ENCODE measurements at regions not wholly inside any gene's neighbourhood (a gene's known extent, or its start where the extent isn't known, plus 50 kb on each side); places are given as distances from the start of the nearest gene placed in this dataset.

DNA sequence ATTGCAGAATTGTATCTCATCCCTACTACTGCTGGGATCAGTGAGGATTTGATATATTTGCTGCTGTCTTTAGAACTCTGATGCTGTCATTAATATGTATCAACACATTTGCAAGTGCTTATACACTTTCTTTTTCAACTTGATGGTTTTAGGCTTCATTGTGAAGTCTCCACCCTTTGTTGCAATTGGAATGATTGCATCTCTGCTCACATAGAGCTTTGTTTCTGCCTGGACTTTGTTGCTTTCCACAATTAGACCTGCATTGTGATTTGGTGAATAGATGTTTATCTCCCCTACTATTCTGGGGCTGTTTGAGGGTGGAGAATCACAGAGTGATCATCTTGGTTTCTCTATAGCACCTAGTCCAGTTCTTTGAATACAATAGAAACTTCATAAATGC is 666.7 kb downstream of the EPM2A start:
- no peaks in the 10 kb centered on the region for H3K36me3 ChIP-seq (ENCODE audit: insufficient read depth)
- no peak overlapping the region for H3K27ac ChIP-seq (ENCODE audit: low read depth)
- DNase-seq (ENCODE audit: extremely low spot score): no peak
- H3K4me3 ChIP-seq (ENCODE audit: low read depth, low read length): no peak overlapping the region
- H3K4me1 ChIP-seq (ENCODE audit: insufficient read depth): no peaks in the 10 kb centered on the region

DNA sequence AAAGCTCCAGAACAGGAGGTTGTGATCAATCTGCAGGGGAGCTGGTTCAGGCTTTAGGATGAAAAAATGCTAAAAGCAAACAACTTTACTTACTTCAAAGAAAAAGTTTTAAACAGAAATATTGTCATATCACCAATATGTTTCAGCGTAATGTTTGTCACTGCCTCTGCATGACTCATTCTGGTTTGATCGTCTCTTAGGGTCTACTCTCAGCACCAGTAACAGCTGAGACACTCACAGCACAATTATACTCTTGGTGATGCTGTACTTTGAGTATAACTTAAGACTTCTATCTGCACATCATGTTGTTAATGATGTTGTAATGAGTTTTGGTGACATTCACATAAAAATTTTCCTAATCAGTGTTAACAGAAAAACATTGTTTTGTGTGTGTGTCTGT is 665.4 kb downstream of the EPM2A start:
- Histone ChIP-seq H3K4me3 (ENCODE audit: low read depth, low read length) (no peak overlapping the region), H3K27ac (ENCODE audit: low read depth) (no peak overlapping the region), H3K36me3 (ENCODE audit: insufficient read depth) (no peaks in the 10 kb centered on the region), H3K4me1 (ENCODE audit: insufficient read depth) (no peaks in the 10 kb centered on the region)
- 80% methylated on average over 2 of the region's 2 CpGs for WGBS
- no peak for DNase-seq (ENCODE audit: extremely low spot score)

DNA sequence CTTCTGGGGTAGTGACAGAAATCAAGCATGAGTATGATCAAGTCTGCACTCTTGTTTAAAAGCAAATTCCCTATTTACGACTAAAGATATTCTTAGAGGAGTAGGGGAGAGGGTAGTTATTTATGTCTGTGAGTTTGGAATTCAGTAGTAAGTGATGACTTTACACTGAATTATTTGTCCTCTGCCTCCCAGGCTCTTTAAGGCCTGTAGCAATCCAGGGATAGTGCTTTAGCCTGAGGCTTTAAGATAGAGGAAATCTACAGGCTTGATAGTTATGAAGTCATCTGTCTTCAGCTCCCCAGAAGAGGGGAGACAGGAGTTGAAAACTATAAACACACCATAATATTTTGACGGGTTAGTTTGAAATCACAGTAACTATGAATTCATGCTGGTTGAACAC is 664.5 kb downstream of the EPM2A start:
- no peaks in the 10 kb centered on the region for H3K4me1 ChIP-seq (ENCODE audit: insufficient read depth)
- H3K36me3 ChIP-seq (ENCODE audit: insufficient read depth): no peaks in the 10 kb centered on the region
- no peak for DNase-seq (ENCODE audit: extremely low spot score)
- WGBS: 34% methylated on average over 2 of the region's 2 CpGs
- no peak overlapping the region for H3K4me3 ChIP-seq (ENCODE audit: low read depth, low read length)
- H3K27ac ChIP-seq (ENCODE audit: low read depth): no peak overlapping the region

DNA sequence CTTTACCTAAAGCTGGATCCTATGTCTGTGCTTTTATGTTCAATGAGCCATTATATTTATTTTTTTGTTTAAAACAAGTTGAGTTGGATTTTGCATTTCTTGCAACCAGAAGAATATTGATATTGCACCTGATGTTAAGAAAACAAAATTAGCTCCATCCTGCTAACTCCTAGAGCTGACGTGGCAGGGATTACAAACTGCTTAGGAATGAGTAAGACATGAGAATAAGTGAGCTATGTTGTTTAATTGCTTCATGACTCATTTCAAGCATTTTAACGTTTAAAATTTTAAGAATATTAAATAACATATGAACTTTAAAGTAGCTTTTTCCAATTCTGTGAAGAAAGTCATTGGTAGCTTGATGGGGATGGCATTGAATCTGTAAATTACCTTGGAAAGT is 663.5 kb downstream of the EPM2A start:
- Histone ChIP-seq H3K36me3 (ENCODE audit: insufficient read depth) (no peaks in the 10 kb centered on the region), H3K27ac (ENCODE audit: low read depth) (no peak overlapping the region), H3K4me1 (ENCODE audit: insufficient read depth) (no peaks in the 10 kb centered on the region), H3K4me3 (ENCODE audit: low read depth, low read length) (no peak overlapping the region)
- 86% methylated on average over 2 of the region's 2 CpGs for WGBS
- no peak for DNase-seq (ENCODE audit: extremely low spot score)

DNA sequence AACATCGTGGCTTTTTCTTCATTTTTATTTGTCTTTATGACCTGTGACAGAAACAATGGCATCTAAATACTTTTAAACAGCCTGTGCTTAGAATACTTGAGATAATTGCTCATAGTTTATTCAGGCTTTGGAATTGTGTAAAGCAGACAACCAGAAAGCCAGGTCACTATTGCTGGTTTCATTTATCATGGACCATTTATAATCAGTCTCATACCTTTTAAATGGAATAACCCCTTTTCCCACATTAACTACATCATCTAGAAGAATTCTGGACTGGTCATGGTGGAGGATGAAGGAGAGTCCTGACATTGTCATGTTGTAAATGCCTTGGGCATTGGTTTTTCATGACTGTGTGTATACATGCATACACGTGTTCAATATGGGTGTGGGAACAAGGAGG is 661.5 kb downstream of the EPM2A start:
- Histone ChIP-seq H3K27ac (ENCODE audit: low read depth) (no peak overlapping the region), H3K4me1 (ENCODE audit: insufficient read depth) (no peaks in the 10 kb centered on the region), H3K4me3 (ENCODE audit: low read depth, low read length) (no peak overlapping the region), H3K36me3 (ENCODE audit: insufficient read depth) (no peaks in the 10 kb centered on the region)
- DNase-seq (ENCODE audit: extremely low spot score): no peak
- WGBS: 78% methylated on average over 2 of the region's 2 CpGs

DNA sequence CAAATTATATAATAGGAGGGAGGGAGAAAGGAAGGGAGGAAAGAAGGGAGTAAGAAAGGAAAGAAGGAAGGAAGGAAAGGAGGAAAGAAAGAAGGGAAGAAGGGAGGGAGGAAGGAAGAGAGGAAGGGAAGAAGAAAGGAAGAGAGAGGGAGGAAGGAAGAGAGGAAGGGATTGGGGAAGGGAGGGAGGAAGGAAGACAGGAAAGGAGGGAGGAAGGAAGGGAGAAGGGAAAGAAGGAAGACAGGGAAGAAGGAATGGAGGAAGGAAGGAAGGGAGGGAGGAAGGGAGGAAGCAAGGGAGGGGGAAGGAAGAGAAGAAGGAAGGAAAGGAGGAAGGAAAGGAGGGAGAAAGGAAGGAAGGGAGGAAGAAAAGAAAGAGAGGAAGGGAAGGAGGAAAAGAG is 660.5 kb downstream of the EPM2A start:
- H3K27ac ChIP-seq (ENCODE audit: low read depth): no peak overlapping the region
- H3K4me3 ChIP-seq (ENCODE audit: low read depth, low read length): no peak overlapping the region
- H3K4me1 ChIP-seq (ENCODE audit: insufficient read depth): no peaks in the 10 kb centered on the region
- no peaks in the 10 kb centered on the region for H3K36me3 ChIP-seq (ENCODE audit: insufficient read depth)
- DNase-seq (ENCODE audit: extremely low spot score): no peak

DNA sequence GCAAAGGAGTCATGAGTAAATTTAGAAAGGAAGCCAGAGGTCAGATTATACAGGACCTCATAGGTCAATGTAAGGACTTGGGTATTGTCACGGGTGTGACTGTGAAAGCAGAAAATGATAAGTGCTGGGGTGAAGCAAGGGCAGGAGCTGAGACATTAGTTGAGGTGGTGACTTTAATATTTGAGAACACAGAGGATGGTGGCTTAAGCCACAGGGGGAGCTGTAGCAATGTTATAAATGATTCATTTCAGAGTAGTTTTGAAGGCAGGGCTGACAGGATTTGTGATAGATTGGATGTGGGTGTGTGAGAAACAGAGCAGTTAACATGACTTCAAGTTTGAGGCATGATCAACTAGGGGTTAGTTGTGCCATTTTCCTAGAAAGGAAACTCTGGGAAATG is 659.9 kb downstream of the EPM2A start:
- no peak for DNase-seq (ENCODE audit: extremely low spot score)
- no peaks in the 10 kb centered on the region for H3K36me3 ChIP-seq (ENCODE audit: insufficient read depth)
- H3K4me1 ChIP-seq (ENCODE audit: insufficient read depth): no peaks in the 10 kb centered on the region
- H3K27ac ChIP-seq (ENCODE audit: low read depth): no peak overlapping the region
- 71% methylated on average over 1 of the region's 1 CpG for WGBS
- H3K4me3 ChIP-seq (ENCODE audit: low read depth, low read length): no peak overlapping the region

DNA sequence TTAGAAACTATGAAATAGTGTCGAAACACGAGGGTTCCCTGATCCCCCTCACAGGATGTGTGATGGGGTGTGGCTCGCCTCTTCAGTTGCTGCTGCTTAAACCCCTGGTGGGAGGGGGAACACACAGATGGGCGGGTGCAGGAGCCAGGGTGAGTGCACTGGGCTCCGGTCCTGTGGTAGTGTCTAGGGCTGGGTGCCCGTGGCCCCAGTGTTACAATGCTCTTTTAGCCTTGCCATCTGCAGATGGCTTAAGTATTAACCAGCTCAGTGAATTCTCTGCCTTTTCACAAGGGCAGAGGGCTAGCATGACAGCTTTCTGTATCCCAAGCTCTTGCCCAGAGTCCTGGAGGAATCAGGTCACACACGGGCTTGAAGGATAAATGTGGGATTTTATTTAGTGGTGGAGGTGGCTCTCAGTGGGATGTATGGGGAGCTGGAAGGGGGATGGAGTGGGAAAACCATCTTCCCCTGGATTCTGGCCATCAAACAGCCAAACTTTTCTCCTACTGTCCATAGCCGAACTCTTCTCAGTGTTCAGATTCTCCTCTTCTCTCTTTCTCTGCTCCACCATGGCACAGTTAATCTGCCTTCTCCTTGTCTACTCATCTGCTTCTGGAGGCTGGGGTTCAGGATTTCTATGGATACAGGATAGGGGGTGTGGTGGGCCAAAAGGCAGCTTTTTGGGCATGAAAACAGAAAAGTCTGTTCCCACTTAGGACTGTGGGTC is 659.0 kb downstream of the EPM2A start:
- Histone ChIP-seq H3K4me1 (ENCODE audit: insufficient read depth) (no peaks in the 10 kb centered on the region), H3K4me3 (ENCODE audit: low read depth, low read length) (no peak overlapping the region), H3K27ac (ENCODE audit: low read depth) (no peak overlapping the region), H3K36me3 (ENCODE audit: insufficient read depth) (no peaks in the 10 kb centered on the region)
- no peak for DNase-seq (ENCODE audit: extremely low spot score)
- WGBS: 92% methylated on average over 8 of the region's 8 CpGs

DNA sequence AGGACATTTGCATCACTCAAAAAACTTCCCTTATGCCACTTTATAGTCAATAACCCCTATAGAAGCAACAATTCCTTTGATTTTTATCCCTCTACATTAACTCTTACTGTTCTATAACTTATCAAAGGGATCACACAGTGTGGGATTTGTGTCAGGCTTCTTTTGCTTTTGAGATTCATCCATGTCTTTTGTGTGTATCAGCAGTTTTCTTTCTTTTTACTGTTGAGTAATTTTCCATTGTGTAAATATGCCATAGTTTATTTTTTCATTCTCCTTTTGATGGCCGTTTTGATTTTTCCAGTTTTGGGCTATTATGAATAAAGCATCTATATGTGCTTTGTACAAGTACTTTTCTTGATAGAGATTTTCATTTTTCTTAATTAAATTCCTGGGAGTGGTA is 657.9 kb downstream of the EPM2A start:
- H3K27ac ChIP-seq (ENCODE audit: low read depth): no peak overlapping the region
- 82% methylated on average over 1 of the region's 1 CpG for WGBS
- H3K4me3 ChIP-seq (ENCODE audit: low read depth, low read length): no peak overlapping the region

DNA sequence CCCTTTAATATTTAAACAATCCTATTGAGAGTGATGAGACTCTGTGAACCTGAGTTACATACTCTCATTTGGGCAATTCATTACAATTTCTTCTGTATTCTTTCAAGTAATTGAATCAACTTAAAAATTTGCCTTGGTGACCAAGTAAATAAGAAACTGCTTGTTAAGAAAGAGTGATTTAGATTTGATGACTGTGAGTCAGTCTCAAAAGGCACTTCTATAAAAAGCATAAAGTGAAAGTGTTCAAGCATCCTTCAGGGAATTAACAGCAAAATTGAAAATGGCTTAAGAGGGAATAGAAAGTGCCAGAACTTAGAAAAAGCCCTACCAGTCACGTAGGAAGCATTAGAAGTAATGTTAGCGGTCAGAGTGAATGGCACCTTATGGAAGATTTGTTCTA is 654.7 kb downstream of the EPM2A start:
- no peak overlapping the region for H3K4me3 ChIP-seq (ENCODE audit: low read depth, low read length)
- DNase-seq (ENCODE audit: extremely low spot score): no peak
- no peak overlapping the region for H3K27ac ChIP-seq (ENCODE audit: low read depth)
- H3K36me3 ChIP-seq (ENCODE audit: insufficient read depth): no peaks in the 10 kb centered on the region
- no peaks in the 10 kb centered on the region for H3K4me1 ChIP-seq (ENCODE audit: insufficient read depth)
- WGBS: 80% methylated on average over 2 of the region's 2 CpGs

More for the DNA sequence above, 657.9 kb downstream of the EPM2A start:
- Histone ChIP-seq H3K36me3 (ENCODE audit: insufficient read depth) (no peaks in the 10 kb centered on the region), H3K4me1 (ENCODE audit: insufficient read depth) (no peaks in the 10 kb centered on the region)
- DNase-seq (ENCODE audit: extremely low spot score): no peak

DNA sequence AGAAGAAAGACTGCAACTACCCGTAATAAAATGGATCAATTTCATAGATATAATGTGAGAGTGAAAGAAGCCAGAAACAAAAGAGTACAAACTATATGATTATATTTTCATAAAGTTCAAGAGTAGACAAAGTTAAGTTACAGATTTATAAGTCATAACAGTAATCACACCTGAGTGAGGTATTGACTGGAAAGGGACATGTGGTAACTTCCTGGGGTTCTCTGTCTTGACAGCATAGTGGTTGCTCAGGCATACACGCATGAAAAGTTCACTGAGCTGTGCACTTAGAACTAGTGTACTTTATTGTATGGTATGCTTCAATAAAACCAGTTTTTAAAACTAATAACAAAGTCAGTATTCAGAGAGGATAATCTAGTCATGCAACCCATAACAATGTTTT is 653.6 kb downstream of the EPM2A start:
- no peaks in the 10 kb centered on the region for H3K4me1 ChIP-seq (ENCODE audit: insufficient read depth)
- no peaks in the 10 kb centered on the region for H3K36me3 ChIP-seq (ENCODE audit: insufficient read depth)
- no peak overlapping the region for H3K27ac ChIP-seq (ENCODE audit: low read depth)
- no peak overlapping the region for H3K4me3 ChIP-seq (ENCODE audit: low read depth, low read length)
- 90% methylated on average over 2 of the region's 2 CpGs for WGBS
- DNase-seq (ENCODE audit: extremely low spot score): no peak

DNA sequence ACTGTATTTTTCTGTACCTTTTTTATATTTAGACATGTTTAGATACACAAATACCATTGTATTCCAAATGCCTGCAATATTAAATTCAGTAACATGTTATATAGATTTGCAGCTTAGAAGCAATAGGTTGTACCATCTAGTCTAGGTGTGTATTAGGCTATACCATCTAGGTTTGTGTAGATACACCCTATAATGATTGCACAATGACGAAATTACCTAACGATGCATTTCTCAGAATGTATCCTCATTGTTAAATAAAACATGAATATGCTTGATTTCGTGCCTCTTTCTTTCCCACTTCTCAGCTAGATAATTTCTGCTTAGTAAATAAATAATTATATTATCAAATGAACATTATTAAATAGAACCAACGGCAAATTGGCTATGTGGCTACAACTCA is 653.0 kb downstream of the EPM2A start:
- H3K4me3 ChIP-seq (ENCODE audit: low read depth, low read length): no peak overlapping the region
- no peak for DNase-seq (ENCODE audit: extremely low spot score)
- WGBS: 94% methylated on average over 4 of the region's 4 CpGs
- no peaks in the 10 kb centered on the region for H3K4me1 ChIP-seq (ENCODE audit: insufficient read depth)
- no peak overlapping the region for H3K27ac ChIP-seq (ENCODE audit: low read depth)
- no peaks in the 10 kb centered on the region for H3K36me3 ChIP-seq (ENCODE audit: insufficient read depth)

DNA sequence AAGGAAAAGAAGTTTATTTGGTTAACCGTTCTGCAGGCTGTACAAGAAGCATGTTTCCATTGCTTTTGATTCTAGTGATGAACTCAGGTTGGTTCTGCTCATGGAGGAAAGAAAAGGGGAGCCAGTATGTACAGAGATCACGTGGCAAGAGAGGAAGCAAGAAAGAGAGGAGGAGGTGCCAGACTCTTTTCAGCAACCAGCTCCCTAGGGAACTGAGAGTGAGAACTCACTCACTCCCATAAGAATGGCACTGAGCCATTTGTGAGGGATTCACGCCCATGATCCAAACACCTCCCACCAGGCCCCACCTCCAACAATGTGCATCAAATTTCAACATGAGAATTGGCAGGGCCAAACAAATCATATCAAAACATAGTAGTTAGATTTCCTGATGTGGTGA is 649.1 kb downstream of the EPM2A start:
- DNase-seq (ENCODE audit: extremely low spot score): no peak
- Histone ChIP-seq H3K36me3 (ENCODE audit: insufficient read depth) (no peaks in the 10 kb centered on the region), H3K27ac (ENCODE audit: low read depth) (no peak overlapping the region), H3K4me3 (ENCODE audit: low read depth, low read length) (no peak overlapping the region), H3K4me1 (ENCODE audit: insufficient read depth) (no peaks in the 10 kb centered on the region)
- 59% methylated on average over 3 of the region's 3 CpGs for WGBS

DNA sequence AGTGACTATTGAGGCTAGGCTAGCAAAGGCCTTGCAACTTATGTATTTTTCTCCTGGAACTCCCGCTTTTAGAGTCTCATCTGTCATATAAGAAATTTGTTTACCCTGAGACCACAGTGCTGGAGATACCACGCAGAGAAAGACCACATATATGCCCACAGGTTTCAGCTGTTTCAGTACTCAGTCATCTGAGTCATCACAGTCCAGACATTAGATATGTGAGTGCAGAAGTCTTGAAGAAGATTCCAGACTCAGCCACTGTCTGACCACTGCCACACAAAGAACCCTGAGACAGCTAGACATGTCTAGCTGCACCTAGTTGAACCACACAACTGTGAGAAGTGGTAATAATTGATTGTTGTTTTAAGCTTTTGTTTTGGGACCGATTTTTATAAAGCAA is 648.3 kb downstream of the EPM2A start:
- DNase-seq (ENCODE audit: extremely low spot score): no peak
- 85% methylated on average over 3 of the region's 3 CpGs for WGBS

More for the DNA sequence above, 648.3 kb downstream of the EPM2A start:
- Histone ChIP-seq H3K4me3 (ENCODE audit: low read depth, low read length) (no peak overlapping the region), H3K36me3 (ENCODE audit: insufficient read depth) (no peaks in the 10 kb centered on the region), H3K4me1 (ENCODE audit: insufficient read depth) (no peaks in the 10 kb centered on the region), H3K27ac (ENCODE audit: low read depth) (no peak overlapping the region)
